ENCODE measurements at regions not wholly inside any gene's neighbourhood (a gene's known extent, or its start where the extent isn't known, plus 50 kb on each side); places are given as distances from the start of the nearest gene placed in this dataset.
"Not testable (repeated sequence)": the region's sequence is repeated elsewhere in the genome, so short reads cannot be mapped to it uniquely, and the experiment has no call there.

DNA sequence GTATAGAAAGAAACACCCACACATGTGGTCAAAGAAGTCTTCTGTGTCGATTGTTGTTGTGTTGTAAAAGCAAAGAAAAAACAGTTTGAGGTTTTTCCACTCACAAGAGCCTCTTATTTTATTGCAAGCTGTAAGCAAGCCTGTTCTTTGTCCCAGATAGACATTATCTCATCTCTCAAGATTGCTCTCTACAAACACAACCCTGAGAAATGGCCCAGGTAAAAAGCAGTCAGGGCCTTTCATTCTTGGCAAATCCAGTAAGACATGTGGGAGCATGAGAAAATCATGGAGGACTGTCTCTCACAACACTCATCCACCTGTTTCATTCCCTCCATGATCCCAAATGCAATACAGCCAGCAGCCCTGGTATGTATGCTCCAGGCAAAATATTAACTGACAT is 286.6 kb upstream of the POU5F2 start:
- DNase-seq (ENCODE audit: low read depth in 3 of 3, low spot score in 2 of 3): no peak

DNA sequence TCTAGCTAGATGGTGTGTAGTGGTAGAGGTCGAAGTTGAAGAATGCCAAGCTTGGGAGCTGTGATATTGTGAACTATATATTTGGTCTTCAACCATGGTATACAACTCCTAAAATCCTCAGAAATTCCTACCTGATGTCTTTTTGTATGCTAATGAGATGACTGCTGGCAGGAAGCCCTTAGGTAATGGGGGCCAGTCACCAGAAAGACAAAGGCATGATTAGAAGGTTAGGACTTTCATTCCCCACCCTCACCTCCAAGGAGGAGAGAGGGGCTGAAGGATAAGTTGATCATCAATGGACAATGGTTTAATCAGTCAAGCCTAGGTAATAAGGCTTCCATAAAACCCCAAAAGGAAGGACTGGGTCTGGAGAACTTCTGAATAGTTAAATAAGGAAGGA is 285.7 kb upstream of the POU5F2 start:
- no peak for DNase-seq (ENCODE audit: low read depth in 3 of 3, low spot score in 2 of 3)

GRCh38 chr5:94025788-94026473 is 284.5 kb upstream of the POU5F2 start:
- no peak for DNase-seq (ENCODE audit: low read depth in 3 of 3, low spot score in 2 of 3)

GRCh38 chr5:94024620-94025019 is 283.2 kb upstream of the POU5F2 start:
- DNase-seq (ENCODE audit: low read depth in 3 of 3, low spot score in 2 of 3): no peak

DNA sequence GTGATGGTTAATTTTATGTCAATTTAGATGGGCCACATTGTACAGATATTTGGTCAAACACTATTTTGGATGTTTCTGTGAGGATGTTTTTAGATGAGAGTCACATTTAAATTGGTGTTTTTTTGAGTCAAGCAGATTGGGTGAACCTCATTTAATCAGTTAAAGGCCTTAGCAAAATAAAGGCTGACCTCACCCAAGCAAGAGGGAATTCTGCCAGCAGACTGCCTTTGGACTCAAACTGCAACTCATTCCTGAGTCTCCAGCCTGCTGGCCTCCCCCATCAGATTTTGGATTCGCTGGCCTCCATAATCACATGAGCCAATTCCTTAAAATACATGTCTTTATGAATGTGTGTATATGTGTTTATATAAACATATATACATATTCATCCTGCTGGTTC is 282.7 kb upstream of the POU5F2 start:
- no peak for DNase-seq (ENCODE audit: low read depth in 3 of 3, low spot score in 2 of 3)

GRCh38 chr5:94021246-94021645 is 279.8 kb upstream of the POU5F2 start:
- no peak for DNase-seq (ENCODE audit: low read depth in 3 of 3, low spot score in 2 of 3)

- no peak for DNase-seq (ENCODE audit: low read depth in 3 of 3, low spot score in 2 of 3)
Measured at GRCh38 chr5:94017579-94017978, 276.2 kb upstream of the POU5F2 start.

DNA sequence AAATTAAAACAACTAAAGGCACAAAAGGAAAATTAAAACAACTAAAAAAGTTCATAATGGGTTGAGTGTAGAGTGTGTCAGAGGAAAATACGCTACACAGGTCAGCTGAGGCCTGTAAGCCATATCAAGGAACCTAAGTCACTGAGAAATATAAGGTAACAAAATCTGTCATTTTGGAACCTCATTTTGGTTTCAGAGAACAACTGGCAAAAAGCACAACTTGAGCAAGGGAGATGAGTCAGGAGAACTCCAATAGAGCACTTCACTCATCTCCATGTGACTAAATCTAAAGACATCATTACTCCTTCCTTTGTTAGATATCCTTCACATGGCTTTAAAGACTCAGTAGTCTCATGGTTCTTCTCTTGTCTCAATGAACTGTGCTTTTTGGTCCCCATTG is 269.4 kb upstream of the POU5F2 start:
- no peak for DNase-seq (ENCODE audit: low read depth in 3 of 3, low spot score in 2 of 3)

GRCh38 chr5:94009161-94009560 is 267.8 kb upstream of the POU5F2 start:
- DNase-seq (ENCODE audit: low read depth in 3 of 3, low spot score in 2 of 3): no peak

GRCh38 chr5:93998951-93999455 is 257.6 kb upstream of the POU5F2 start:
- no peak for DNase-seq (ENCODE audit: low read depth in 3 of 3, low spot score in 2 of 3)

DNA sequence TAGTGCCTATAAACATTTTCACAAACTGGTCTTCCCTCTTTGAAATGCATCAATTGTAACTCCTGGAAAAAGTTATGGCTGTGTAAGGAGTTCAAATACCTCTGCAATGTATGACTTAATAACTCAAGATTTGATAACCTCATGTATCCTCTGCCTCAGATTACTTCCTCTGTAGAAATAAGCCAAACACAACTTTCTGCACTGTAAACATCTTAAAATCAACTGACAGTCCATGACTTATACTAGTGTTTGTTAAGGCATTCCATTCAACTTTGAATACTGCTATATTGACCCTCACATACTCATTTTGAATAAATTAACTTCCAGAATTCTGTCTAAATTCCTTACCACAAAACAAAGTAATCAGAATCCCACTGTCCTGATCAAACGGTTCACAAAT is 256.2 kb upstream of the POU5F2 start:
- no peak for DNase-seq (ENCODE audit: low read depth in 3 of 3, low spot score in 2 of 3)

DNA sequence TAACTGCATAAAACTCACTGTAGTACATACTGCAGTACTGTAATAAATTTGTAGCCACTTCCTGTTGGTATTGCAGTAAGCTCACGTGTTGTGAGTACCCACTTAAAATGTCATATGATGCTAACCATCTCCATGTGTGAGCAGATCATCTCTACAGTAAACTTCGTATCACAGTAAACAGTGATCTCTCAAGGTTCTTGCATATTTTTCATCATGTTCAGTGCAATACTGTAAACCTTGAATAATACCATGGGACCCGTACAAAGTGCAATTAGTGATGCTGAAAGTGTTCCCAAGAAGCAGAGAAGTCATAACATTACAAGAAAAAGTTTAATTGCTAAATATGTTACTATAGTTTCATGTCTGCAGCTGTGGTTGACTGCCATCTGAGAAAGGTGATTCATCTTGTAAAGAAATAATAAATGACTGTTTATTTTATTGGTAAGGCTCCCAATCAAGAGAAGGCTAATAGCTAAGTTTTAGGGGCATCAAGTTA is 253.8 kb upstream of the POU5F2 start:
- DNase-seq (ENCODE audit: low read depth in 3 of 3, low spot score in 2 of 3): no peak

- no peak for DNase-seq (ENCODE audit: low read depth in 3 of 3, low spot score in 2 of 3)
Measured at GRCh38 chr5:93993161-93993560, 251.8 kb upstream of the POU5F2 start.

GRCh38 chr5:93990504-93991070 is 249.2 kb upstream of the POU5F2 start:
- DNase-seq (ENCODE audit: low read depth in 3 of 3, low spot score in 2 of 3): no peak

- not testable (repeated sequence) for DNase-seq (ENCODE audit: low read depth in 3 of 3, low spot score in 2 of 3)
Measured at GRCh38 chr5:93985940-93986570, 244.7 kb upstream of the POU5F2 start.

DNA sequence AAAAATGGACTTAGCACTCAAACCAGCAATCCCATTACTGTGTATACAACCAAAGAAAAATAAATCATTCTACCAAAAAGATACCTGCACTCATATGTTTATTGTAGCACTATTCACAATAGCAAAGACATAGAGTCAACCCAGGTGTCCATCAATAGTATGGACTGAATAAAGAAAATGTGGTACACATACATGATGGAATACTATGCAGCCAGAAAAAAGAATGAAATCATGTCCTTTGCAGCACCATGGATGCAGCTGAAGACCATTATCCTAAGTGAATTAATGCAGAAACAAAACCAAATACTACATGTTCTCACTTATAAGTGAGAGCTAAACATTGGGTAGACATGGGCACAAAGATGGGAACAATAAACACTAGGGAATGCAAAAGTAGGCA is 236.8 kb upstream of the POU5F2 start:
- DNase-seq (ENCODE audit: low read depth in 3 of 3, low spot score in 2 of 3): no peak

DNA sequence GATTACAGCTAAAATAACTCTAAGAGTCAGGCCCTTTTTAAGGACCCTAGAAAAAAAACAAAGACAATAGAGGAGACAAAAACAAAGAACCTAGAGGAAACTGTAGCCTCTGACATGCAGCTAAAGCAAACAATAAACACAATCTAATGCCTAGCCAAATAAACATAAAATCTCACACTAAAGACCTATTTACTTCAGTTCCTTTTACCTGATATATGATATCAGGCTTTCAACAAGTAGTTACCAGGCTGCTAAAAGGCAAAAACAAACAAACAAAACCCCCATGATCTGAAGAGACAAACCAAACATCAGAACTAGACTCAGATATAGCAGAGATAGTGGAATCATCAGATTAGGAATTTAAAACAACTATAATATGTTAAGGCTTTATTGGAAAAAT is 226.5 kb upstream of the POU5F2 start:
- no peak for DNase-seq (ENCODE audit: low read depth in 3 of 3, low spot score in 2 of 3)

DNA sequence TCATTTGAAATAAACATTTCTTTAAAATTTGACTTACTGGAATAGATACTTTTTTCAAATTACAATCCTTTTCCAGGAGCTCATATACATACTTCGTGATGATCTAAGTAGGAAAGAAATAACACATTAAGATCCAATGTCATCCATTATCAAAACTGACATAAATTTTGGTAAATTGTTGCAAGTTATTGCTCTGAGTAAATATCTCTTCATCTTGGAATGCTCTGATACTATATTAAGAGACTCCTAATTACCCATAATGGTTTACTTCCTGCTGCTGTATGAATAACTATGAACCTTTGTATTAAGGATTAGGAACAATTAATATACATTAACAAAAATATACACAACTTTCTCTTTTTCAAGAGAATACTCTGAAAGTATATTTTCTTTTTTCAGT is 223.0 kb upstream of the POU5F2 start:
- DNase-seq (ENCODE audit: low read depth in 3 of 3, low spot score in 2 of 3): no peak

DNA sequence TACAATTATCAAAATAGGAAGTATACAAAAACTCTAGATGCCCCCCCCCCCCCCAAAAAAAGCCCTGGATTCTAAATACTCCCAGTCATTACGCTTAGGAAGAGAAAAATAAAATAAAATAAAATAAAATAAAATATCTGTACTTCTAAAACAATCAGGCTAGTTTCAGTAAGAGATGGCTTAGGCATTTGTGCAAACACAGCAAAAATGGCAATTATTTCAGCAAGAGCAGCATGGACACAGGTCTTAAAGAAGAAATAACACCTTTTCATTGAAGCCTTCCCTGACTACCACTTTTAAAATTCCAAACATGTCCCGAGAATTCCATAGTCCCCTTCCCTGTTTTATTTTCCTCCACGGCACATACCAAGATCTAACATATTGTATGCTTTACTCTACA is 218.6 kb upstream of the POU5F2 start:
- DNase-seq (ENCODE audit: low read depth in 3 of 3, low spot score in 2 of 3): no peak

- DNase-seq (ENCODE audit: low read depth in 3 of 3, low spot score in 2 of 3): no peak
Measured at GRCh38 chr5:93956006-93956405, 214.6 kb upstream of the POU5F2 start.

DNA sequence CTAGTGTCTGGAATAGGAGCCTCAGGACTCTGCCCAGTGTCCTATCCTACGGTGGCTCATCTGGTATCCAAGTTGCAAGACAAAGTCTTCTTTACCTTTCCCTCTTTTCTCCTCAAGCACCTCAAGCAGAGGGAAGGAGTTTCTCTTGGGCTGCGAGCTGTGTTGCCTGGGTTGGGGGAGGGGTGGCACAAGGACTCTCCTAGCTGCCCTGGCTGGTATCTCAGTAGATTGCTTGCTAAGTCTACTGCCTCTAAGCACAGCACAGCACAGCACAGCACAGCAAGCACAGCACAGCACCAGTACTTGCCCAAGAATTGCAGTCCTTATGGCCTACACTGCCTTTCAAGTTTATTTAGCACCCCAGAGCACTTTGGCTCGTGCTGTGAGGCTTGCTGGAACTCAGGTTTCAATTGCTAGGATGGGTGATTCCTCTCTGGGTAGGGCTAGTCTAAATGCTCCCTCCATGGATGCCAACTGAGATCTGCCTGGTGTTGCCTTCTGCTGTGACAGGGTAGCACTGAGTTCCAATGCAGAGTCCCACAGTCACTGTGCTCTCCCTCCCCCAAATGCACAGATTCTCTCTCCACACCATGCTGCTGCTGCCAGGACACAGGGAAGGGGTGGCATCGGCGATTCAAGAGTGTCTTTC is 213.1 kb upstream of the POU5F2 start:
- DNase-seq (ENCODE audit: low read depth in 3 of 3, low spot score in 2 of 3): no peak

GRCh38 chr5:93953442-93953841 is 212.0 kb upstream of the POU5F2 start:
- DNase-seq (ENCODE audit: low read depth in 3 of 3, low spot score in 2 of 3): no peak
